ENCODE measurements at regions not wholly inside any gene's neighbourhood (a gene's known extent, or its start where the extent isn't known, plus 50 kb on each side); places are given as distances from the start of the nearest gene placed in this dataset.
"Not testable (repeated sequence)": the region's sequence is repeated elsewhere in the genome, so short reads cannot be mapped to it uniquely, and the experiment has no call there.

DNA sequence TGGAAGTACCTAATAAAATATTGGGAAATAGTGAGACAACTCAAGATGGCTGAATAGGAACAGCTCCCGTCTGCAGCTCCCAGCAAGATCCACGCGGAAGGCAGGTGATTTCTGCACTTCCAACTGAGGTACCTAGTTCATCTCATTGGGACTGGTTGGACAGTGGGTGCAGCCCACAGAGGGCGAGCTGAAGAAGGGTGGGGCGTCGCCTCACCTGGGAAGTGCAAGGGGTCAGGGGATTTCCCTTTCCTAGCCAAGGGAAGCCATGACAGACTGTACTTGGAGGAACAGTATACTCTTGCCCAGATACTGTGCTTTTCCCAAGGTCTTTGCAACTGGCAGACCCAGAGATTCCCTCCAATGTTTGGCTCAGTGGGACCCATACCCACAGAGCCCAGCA, 172.8 kb downstream of the CRPPA start:
- not testable (repeated sequence) for H3K36me3 ChIP-seq (ENCODE audit: control insufficient read depth, insufficient read depth, low read length); H3K9me3 ChIP-seq (ENCODE audit: control insufficient read depth, insufficient read depth, low read depth, low read length); H3K27ac ChIP-seq (ENCODE audit: insufficient read depth, low read length); H4K20me1 ChIP-seq (ENCODE audit: control insufficient read depth, extremely low read depth, insufficient read depth, low read length); H3K4me3 ChIP-seq (replicated peaks in 1 of 4; ENCODE audit: control extremely low read depth in 1 of 4, insufficient read depth in 1 of 4, low read depth in 3 of 4, low read length in 4 of 4); H3K4me1 ChIP-seq (ENCODE audit: control insufficient read depth, extremely low read depth, insufficient read depth, low read length); H3K4me2 ChIP-seq (ENCODE audit: extremely low read depth, insufficient read depth, low read length); DNase-seq (ENCODE audit: low read depth in 2 of 2); H2AFZ ChIP-seq (ENCODE audit: low read length); H3K9ac ChIP-seq (ENCODE audit: insufficient read depth, low read length); H3K27me3 ChIP-seq (ENCODE audit: control insufficient read depth, insufficient read depth, low read length); H3K79me2 ChIP-seq (ENCODE audit: control insufficient read depth, insufficient read depth, low read length)

DNA sequence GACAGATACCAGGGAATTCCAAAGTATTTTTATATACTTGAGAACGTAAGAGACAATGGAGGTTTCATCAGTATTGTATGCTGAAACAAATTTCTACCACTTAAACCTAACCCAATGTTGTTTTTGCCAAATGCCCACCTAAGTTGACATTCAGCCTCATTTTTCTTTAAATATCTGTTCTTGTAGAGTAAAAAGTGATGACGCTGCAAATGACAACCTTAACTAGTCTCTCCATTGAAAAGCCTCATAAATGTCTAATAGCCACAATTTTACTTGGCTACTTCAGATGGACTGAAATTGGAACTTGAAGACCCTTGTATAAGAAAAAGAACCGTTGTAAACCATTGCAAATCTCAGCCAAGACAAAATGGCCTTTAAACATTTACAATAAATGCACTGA, 176.9 kb downstream of the CRPPA start:
- Histone ChIP-seq H3K9ac (ENCODE audit: insufficient read depth, low read length) (no peak overlapping the region), H3K9me3 (ENCODE audit: control insufficient read depth, insufficient read depth, low read depth, low read length) (no peaks in the 10 kb centered on the region), H3K4me1 (ENCODE audit: control insufficient read depth, extremely low read depth, insufficient read depth, low read length) (no peaks in the 10 kb centered on the region), H3K27ac (ENCODE audit: insufficient read depth, low read length) (no peak overlapping the region), H3K79me2 (ENCODE audit: control insufficient read depth, insufficient read depth, low read length) (no peaks in the 10 kb centered on the region), H2AFZ (ENCODE audit: low read length) (no peak overlapping the region), H3K4me2 (ENCODE audit: extremely low read depth, insufficient read depth, low read length) (no peak overlapping the region), H4K20me1 (ENCODE audit: control insufficient read depth, extremely low read depth, insufficient read depth, low read length) (no peaks in the 10 kb centered on the region), H3K27me3 (ENCODE audit: control insufficient read depth, insufficient read depth, low read length) (no peaks in the 10 kb centered on the region), H3K4me3 (replicated peaks in 1 of 4; ENCODE audit: control extremely low read depth in 1 of 4, insufficient read depth in 1 of 4, low read depth in 3 of 4, low read length in 4 of 4) (no peak overlapping the region), H3K36me3 (ENCODE audit: control insufficient read depth, insufficient read depth, low read length) (no peaks in the 10 kb centered on the region)
- TF ChIP-seq, protein P1, sequence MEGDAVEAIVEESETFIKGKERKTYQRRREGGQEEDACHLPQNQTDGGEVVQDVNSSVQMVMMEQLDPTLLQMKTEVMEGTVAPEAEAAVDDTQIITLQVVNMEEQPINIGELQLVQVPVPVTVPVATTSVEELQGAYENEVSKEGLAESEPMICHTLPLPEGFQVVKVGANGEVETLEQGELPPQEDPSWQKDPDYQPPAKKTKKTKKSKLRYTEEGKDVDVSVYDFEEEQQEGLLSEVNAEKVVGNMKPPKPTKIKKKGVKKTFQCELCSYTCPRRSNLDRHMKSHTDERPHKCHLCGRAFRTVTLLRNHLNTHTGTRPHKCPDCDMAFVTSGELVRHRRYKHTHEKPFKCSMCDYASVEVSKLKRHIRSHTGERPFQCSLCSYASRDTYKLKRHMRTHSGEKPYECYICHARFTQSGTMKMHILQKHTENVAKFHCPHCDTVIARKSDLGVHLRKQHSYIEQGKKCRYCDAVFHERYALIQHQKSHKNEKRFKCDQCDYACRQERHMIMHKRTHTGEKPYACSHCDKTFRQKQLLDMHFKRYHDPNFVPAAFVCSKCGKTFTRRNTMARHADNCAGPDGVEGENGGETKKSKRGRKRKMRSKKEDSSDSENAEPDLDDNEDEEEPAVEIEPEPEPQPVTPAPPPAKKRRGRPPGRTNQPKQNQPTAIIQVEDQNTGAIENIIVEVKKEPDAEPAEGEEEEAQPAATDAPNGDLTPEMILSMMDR (conservative IDR thresholded peaks at IDR 0.05 in 1 of 2, IDR thresholded peaks at IDR 0.05 in 1 of 2; ENCODE audit: low read depth in 1 of 2, low read length in 2 of 2), result no peak
- no peak for TF ChIP-seq EZH2 (IDR thresholded peaks at IDR 0.05; ENCODE audit: low read length, missing control alignments)
- DNase-seq (ENCODE audit: low read depth in 2 of 2), result no peak

DNA sequence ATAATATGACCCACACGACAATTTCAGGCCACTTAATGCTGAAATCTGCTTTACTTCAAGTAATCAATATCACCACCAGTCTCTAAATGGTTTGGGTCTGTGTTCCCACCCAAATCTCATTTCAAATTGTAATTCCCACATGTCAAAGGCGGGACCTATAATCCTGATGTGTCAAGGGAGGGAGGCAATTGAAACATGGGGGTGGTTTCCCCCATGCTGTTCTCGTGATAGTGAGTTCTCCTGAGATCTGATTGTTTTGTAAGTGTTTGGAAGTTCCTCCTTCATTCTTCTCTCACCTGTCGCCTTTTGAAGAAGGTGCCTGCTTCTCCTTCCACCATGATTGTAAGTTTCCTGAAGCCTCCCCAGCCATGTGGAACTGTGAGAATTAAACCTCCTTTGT, 178.4 kb downstream of the CRPPA start:
- no peak for DNase-seq (ENCODE audit: low read depth in 2 of 2)
- no peak overlapping the region for H3K4me3 ChIP-seq (replicated peaks in 1 of 4; ENCODE audit: control extremely low read depth in 1 of 4, insufficient read depth in 1 of 4, low read depth in 3 of 4, low read length in 4 of 4)
- H2AFZ ChIP-seq (ENCODE audit: low read length), result no peak overlapping the region
- no peaks in the 10 kb centered on the region for H3K79me2 ChIP-seq (ENCODE audit: control insufficient read depth, insufficient read depth, low read length)
- no peaks in the 10 kb centered on the region for H3K27me3 ChIP-seq (ENCODE audit: control insufficient read depth, insufficient read depth, low read length)
- no peaks in the 10 kb centered on the region for H3K36me3 ChIP-seq (ENCODE audit: control insufficient read depth, insufficient read depth, low read length)
- no peaks in the 10 kb centered on the region for H3K4me1 ChIP-seq (ENCODE audit: control insufficient read depth, extremely low read depth, insufficient read depth, low read length)
- H3K9ac ChIP-seq (ENCODE audit: insufficient read depth, low read length), result no peak overlapping the region
- no peak for TF ChIP-seq EZH2 (IDR thresholded peaks at IDR 0.05; ENCODE audit: low read length, missing control alignments)
- TF ChIP-seq, protein P1 (conservative IDR thresholded peaks at IDR 0.05 in 1 of 2, IDR thresholded peaks at IDR 0.05 in 1 of 2; ENCODE audit: low read depth in 1 of 2, low read length in 2 of 2), result no peak
- H3K4me2 ChIP-seq (ENCODE audit: extremely low read depth, insufficient read depth, low read length), result no peak overlapping the region
- no peaks in the 10 kb centered on the region for H4K20me1 ChIP-seq (ENCODE audit: control insufficient read depth, extremely low read depth, insufficient read depth, low read length)
- H3K9me3 ChIP-seq (ENCODE audit: control insufficient read depth, insufficient read depth, low read depth, low read length), result no peaks in the 10 kb centered on the region
- no peak overlapping the region for H3K27ac ChIP-seq (ENCODE audit: insufficient read depth, low read length)

DNA sequence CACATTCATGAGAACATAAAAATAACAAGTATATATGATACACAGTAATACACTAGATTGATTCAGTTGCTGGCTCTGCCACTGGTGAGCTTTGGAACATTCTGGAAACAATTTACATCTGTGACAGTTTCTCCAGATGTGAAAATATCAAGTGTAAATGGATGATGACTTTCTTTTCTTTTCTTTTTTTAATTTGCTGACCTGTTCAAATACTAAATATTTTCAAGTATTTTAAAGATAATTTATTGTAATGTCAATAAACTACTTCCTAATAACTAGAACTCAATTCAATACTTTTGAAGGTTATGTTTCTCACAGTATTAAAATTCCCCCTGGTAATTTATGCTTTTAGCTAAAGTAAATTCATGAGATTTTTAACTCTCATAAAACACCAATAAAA, 180.3 kb downstream of the CRPPA start:
- no peak overlapping the region for H2AFZ ChIP-seq (ENCODE audit: low read length)
- H3K9ac ChIP-seq (ENCODE audit: insufficient read depth, low read length), result no peak overlapping the region
- H3K27me3 ChIP-seq (ENCODE audit: control insufficient read depth, insufficient read depth, low read length), result no peaks in the 10 kb centered on the region
- no peak overlapping the region for H3K4me3 ChIP-seq (replicated peaks in 1 of 4; ENCODE audit: control extremely low read depth in 1 of 4, insufficient read depth in 1 of 4, low read depth in 3 of 4, low read length in 4 of 4)
- H4K20me1 ChIP-seq (ENCODE audit: control insufficient read depth, extremely low read depth, insufficient read depth, low read length), result no peaks in the 10 kb centered on the region
- no peaks in the 10 kb centered on the region for H3K4me1 ChIP-seq (ENCODE audit: control insufficient read depth, extremely low read depth, insufficient read depth, low read length)
- TF ChIP-seq, protein P1 (conservative IDR thresholded peaks at IDR 0.05 in 1 of 2, IDR thresholded peaks at IDR 0.05 in 1 of 2; ENCODE audit: low read depth in 1 of 2, low read length in 2 of 2), result no peak
- TF ChIP-seq EZH2 (IDR thresholded peaks at IDR 0.05; ENCODE audit: low read length, missing control alignments), result no peak
- H3K27ac ChIP-seq (ENCODE audit: insufficient read depth, low read length), result no peak overlapping the region
- no peaks in the 10 kb centered on the region for H3K9me3 ChIP-seq (ENCODE audit: control insufficient read depth, insufficient read depth, low read depth, low read length)
- H3K36me3 ChIP-seq (ENCODE audit: control insufficient read depth, insufficient read depth, low read length), result no peaks in the 10 kb centered on the region
- H3K79me2 ChIP-seq (ENCODE audit: control insufficient read depth, insufficient read depth, low read length), result no peaks in the 10 kb centered on the region
- no peak for DNase-seq (ENCODE audit: low read depth in 2 of 2)
- H3K4me2 ChIP-seq (ENCODE audit: extremely low read depth, insufficient read depth, low read length), result no peak overlapping the region
